NCI-H187 (cell line): ENCODE measurements at regions not wholly inside any gene's neighbourhood (a gene's known extent, or its start where the extent isn't known, plus 50 kb on each side); places are given as distances from the start of the nearest gene placed in this dataset.
A peak's percentile ranks its signal among the peaks of the same experiment; 100 is the strongest.

Experiments
- DNase-seq, 2 experiments: peaks; one replicate each; lab custom pipeline; 2025; lab: John Stamatoyannopoulos, UW

DNA sequence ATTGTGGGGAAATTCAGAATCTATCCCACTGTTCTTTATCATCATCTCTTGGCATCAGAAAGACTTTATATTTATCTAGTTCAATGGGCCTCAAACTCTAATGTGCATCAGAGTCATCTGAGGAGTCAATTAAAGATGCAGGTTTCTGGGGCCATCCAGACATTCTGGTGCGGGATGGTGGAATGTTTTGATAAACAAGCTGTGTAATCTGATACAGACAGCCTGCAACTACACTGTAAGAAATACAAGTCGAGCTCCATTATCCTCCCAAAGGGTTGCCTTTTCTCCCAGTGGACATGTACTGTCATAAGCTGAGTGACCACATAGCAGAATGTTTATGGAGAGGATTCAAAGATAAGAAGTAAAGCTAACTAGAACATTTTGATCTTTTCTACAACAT, 515.3 kb upstream of the DCC start:
- DNase-seq = no peak

DNA sequence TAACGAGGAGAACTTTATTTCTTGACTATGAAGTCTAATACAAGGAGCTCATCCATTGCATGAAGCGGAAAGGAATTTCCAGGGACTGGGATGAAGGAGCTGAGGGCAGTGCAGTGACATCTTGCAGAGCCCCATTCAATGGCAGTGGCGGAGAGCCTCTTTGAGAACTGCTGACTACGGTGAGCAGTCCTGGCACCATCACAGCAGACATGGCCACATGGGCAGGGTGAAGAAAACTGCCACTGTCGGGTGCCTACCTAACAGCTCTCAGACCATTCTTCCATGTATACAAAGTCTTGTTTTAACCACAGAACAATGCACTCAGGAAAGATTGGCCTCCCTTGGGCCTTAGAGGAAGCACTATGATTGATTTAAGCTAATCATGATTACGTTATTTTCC, 506.1 kb upstream of the DCC start:
- no peak for DNase-seq

DNA sequence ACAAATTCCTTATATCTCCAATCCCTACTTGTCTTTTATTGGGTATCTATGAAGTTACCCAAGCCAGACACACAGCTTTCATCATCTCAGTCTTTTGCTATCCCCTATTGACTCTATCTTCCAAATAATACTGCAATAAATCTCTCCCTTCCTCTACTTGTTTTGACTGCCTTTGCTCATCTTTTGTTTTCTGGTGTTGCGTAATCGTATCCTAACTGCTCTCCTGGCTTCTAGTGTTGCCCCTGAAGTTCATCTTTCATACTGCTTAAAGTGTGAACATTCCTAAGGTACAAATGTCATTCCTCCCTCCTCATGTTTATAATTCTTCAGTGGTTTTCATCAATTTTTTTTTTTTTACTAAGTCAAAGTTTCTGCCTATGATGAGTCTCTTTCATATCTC, 491.3 kb upstream of the DCC start:
- no peak for DNase-seq

DNA sequence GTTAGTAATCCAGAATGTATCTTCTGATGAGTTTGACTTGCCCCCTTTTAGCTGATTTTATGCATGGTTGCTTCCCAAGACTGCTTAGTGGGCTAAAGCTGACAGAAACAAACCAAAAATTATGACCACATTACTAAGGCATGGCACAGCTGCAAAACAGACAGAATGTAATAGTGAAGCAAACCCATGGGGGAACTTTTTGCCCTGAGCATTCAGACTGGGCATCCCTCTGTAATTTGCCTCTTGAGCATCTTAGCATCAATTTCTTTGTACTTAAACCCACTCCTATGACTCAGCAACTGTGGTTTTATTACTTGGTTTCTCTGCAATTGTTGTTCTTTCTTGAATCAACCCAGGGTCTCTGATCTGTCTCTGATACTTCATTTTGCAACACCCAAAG, 487.3 kb upstream of the DCC start:
- no peak for DNase-seq

DNA sequence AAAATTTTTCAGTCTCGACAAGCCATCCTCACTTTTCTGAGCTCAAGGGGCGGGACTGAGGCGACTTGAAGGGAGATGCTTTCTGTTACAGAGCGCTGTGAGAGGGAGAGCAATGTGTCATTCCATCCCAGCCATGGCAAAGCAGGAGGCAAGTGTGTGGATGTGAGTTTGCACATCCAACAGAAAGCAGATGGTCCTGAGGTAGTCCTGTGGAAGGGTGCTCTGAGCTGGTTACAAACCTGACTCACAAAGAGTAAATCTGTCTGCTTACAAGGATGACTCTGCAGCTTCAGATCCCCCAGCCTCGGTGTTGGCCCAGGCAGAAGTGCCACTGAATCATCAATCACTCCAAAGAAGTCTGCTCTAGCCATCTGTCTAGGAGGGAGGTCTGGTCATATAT, 482.0 kb upstream of the DCC start:
- DNase-seq = no peak

DNA sequence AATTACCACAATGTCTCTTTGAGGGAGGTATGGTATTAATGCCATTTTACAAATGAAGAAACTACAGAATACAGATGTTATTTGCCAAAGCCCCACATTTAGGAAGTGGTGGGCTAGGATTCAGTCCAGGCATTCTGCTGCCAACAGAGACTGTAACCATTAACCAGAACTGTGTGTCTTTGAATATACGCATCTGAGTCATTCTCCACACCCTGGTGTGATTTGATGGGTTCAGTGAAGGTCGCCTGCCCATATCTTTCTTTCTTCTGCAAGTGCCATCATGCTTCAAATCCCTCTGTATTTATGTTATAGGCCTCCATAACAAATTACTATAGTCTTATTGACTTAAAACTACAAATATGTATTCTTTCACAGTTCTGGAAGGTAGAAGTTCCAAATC, 479.0 kb upstream of the DCC start:
- no peak for DNase-seq

DNA sequence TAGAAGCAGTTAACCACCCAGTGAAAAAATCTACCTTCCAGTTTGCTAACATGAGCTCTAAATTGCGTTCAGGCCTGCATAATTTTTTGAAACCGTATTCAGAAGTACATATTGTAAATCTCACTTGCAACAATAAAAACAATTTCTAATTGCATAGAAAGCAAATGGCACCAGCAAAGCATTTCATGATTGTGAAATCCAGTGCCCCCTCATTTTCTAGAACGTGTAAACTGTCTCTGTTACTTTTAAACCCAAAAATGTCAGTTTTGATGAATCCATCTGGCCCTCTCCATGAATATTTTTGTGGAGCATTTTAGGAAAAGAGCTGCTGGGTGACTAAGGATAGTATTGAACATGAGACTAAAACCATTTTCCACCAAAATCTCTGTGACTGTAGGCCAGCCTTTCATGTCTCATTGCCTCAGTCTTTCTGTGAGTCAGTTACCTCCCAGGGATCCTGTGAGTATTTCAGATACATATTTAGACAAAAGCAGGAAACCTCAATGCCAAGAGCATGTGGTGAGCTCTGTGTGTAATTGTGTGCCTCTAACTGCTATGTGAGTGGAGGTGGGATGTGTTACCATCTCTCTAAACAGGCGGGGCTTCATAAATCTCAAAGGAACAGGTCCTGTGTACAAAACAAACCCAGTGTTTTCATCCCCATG, 477.8 kb upstream of the DCC start:
- no peak for DNase-seq

DNA sequence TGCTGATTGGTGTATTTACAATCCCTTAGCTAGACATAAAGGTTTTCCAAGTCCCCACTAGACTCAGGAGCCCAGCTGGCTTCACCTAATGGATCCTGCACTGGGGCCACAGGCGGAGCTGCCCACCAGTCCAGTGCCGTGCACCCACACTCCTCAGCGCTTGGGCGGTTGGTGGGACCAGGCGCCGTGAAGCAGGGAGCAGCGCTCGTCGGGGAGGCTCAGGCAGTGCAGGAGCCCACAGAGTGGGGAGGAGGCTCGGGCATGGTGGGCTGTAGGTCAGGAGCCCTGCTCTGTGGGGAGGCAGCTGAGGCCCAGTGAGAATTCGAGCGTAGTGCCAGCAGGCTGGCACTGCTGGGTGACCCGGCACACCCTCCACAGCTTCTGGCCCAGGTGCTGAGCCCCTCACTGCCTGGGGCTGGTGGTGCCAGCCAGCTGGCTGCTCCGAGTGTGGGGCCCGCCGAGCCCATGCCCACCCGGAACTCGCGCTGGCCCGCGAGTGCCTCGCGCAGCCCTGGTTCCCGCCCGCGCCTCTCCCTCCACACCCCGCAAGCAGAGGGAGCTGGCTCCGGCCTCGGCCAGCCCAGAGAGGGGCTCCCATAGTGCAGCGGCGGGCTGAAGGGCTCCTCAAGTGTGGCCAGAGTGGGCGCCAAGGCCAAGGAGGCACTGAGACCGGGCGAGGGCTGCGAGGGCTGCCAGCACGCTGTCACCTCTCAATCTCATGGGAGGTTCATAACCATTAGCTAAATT, 475.6 kb upstream of the DCC start:
- no peak for DNase-seq

DNA sequence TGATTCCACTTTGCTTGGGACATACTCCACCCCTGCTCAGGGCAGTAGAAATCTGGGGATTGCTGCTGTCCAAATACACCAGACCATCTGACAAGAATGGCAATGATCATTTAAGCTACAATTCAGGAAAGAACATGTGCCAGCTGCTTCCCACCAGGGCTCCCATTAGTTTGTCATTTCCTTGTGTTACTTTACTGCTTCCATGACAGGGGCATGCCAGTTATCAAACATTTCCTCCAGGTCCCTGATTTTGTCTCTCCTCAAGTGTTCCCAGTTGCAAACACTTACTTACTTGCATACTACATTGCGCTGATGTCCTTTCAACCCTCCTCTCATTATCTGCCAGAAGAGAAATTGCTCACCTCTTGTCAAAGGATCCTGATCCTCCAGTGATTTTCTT, 474.5 kb upstream of the DCC start:
- DNase-seq = no peak

DNA sequence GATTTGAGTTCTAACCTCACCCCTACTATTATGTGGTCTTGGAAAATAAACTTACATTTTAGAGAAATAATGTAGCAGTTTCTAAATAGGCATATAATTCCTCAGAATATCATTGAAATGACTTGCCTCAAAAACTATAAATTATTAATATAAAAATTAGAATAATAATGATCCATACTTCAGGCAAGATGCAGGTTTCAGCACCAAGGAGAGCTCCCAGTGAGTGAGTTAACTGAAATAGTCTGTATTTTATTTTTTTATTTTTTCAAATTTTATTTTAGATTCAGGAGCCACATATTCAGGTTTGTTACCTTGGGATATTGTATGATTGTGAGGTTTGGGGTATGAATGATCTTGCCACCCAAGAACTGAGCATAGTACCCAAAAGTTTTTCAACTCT, 472.2 kb upstream of the DCC start:
- DNase-seq = no peak

DNA sequence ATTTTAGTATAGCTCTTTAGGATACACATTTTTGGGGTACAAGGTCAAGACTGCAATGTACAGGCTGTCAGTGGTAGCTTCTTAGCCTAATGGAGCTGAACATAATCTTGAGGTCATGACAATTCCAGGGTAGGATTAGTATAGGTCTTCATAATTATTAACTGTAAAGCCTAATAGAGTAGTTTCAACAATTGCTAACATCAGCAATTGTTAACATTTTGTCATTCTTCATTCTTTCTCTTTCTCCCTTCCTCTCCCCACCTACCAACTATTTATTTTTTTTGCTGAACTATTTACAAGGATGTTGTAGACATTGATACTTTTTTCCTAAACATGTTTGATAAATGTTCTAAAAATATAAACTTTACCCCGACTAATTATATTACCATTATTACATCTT, 461.3 kb upstream of the DCC start:
- DNase-seq = no peak

DNA sequence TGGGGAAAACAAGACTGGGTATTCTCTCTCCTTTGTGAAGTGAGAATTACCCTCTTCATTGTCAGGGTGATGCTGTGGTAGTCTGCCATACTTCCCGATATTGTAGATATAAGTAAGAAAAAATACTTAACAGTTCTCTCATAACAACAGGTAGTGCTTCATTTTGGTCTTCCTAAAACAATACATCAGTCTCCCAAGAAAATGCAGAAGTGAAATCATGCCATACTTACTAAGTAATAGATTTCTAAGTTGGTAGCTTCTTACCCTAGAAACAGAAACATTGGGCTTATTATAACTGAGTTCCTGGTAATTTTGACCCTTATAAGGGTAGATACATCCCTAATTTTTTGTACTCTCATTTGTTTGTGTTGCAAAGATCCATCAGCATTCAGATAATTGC, 460.7 kb upstream of the DCC start:
- DNase-seq = no peak

DNA sequence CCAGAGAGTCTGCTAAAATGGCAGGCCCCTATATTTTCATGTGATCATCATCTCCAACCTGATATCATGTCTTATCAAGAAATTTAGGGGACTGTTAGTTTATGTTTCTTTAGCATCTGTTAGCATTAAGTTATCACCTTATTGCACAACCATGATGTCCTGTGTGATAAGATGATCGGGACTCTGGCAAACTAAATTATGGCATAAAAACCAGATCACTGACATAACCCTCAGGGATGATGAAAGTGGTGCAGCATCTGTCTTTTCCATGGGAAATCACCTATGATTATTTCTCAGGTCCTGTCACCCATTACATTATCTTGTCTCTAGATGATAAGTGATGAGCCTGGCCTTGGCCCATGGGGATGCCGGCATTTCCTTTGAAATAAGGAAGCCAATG, 458.6 kb upstream of the DCC start:
- no peak for DNase-seq

DNA sequence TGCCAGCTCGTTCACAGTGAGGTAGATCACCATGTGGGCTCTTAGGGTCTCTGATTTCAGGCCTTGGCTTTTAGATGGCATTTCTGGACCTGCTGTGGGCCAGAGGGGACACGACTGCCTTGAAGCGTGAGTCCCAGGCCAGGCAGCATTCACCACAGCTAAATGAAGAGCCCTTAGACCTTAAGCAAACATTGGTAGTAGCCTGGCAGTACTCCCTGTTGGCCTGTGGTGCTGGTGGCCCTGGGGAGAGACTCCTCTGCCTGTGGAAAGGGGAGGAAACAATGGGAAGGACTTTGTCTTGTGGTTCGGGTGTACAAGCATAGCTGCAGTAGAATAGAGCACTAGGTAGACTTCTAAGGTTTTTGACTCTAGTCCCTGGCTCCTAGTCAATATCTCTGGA, 456.0 kb upstream of the DCC start:
- no peak for DNase-seq

DNA sequence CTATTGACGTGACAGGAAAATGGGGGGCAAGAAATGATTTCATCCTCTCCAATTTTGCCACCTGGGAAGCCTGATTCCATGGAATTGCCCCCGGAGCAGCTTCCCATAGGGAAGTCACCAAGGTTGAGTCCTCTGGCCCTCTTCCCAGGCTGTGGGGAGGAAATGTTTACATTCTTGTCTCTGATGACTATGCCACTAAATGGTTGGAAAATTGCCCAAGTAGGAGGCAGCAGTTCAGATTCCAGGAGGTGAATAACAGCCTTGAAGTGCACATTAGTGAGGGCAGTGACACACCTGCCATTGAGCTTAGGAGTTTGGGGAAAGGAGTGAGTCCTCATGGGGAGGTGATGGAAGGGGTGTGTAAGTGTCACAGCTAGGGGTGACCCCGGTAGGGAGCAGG, 449.2 kb upstream of the DCC start:
- peak; percentile 24 to 42 for DNase-seq

DNA sequence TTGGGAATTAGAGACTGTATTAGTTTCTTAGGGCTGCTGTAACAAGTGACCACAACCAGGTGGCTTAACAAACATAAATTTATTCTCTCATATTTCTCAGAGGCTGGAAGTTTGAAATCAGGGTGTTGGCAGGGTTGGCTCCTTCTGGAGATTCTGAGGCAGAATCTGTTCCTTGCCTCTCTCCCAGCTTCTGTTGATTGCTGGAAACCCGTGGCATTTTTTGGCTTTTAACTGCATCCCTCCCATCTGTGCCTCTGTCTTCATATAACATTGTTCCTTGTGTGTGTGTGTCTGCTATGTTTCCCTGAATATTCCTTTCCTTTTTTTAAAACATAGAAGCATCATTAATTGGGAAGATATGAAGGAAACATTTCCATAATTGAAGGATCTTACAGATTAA, 448.1 kb upstream of the DCC start:
- DNase-seq = no peak

DNA sequence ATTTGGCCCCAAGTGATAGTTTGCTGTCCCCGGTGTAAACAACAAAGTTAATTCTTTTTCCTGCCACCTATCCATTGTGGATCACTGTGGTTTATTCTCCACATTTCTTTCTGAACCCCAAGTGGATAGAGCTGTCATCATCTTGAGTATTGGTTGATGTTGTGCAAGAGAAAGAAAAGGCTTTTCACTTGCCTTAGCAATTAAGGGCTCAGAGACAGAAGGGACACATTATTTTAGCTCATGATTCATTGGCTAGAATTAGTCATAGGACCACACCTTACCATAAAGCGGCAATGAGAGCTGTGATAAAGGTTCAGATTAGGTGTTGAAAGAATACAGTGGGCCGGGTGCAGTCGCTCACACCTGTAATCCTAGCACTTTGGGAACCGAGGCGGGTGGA, 442.1 kb upstream of the DCC start:
- DNase-seq = no peak

DNA sequence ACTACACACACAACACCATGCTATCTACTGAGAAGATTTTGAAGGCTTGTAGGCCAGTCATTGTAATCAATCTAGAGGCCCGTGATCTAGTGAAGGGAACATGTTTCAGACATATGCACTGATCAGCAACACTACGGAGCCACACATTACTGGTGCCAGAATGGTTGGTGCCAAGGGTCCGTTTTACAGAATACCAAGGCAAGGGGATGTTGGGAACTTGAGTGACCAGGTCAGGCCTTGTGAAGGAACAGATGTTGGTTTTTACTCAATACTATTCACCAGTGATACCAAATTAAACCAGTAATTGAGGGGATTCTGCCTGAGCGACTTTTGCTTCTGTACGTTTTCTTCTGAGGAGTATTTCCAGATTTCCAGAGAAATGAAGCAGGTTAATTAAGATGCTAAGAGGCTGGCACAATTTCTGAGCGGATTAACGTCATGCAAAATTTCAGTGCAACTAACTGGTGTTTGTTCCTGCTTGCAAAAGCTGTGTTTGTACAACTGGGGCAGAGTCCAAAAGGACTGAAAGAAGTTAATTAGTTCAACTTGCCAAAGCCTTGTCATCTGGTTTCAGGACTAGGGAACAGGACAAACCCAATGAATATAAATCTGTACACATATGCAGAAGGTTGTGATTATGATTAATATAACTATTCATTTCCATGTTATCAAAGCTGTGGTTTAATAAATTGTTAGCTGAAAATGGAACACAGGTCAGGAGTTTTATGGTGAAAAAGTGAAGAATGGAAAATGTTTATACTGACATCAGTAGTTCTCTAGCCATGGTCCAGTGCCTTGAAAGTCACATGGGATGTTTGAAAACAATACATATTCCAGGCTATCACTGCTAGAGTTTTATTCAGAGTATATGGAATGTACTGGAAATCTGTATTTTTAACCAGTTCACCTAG, 432.1 kb upstream of the DCC start:
- no peak for DNase-seq

DNA sequence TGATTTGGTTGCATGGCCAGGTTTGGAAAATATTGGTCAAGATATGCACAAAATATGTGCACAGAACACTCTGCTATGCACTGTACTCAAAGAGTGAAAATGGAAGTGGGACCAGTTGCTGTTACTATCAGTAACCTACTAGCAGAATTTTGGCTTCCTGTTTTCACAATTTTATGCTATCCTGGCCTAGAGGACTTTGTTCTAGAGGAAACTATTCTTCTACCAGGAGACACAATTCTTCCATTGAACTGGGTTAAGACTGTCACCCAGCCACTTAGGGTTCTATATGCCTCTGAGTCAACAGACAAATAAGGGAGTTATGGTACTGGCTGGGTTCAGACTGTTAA, 431.4 kb upstream of the DCC start:
- no peak for DNase-seq

DNA sequence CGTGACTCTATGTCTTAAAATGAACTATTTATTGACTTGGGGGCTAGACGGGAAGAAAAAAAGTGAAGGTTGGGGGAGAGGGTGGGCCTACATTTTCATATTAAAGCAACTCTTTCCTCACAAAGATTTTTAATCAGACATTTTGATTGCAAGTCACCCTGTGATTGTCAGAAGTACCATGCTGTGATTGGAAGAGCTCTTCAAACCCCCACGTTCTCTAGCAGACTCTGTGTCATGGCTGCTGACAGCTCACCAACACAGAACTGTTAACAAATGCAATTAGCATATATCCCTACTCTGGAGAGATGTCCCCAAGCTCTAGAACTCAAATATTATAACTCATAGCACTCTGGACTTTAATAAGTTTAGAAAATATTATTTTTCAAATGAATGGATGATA, 428.4 kb upstream of the DCC start:
- no peak for DNase-seq

DNA sequence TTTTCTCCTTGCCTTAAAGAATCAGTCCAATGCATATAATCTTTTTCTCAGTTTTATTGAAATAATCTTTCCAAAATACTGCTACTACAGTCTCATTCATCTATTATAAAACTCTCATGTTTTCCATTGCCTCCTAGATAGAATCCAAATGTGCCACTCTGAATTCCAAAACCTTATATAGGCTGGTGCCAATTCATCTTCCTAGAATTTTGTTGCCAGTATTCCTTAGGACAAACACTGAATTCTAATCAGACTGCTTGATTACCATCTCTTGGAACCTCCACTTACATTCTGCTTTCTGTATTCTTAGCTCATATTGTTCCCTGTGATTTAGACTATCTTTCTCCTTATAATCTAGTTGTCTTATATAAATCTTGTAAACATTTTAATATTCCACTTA, 427.6 kb upstream of the DCC start:
- no peak for DNase-seq

DNA sequence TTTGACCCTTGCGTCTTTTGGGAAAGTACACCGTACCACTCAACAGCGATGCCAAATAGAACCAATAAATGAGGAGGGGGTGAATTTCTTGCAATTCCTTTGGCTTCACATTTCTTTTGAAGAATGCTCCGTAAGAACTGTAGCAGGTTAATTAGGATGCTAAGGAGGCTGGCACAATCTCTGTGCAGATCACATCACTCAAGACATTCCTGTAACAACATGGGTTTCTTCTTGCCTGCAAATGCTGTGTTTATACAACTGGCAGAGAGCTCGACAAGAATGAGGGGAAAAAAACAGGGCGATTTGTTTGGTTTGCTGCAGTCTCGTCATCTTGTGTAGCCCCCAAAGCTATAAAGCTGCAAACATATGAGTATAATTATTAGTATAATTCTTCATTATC, 424.8 kb upstream of the DCC start:
- no peak for DNase-seq

DNA sequence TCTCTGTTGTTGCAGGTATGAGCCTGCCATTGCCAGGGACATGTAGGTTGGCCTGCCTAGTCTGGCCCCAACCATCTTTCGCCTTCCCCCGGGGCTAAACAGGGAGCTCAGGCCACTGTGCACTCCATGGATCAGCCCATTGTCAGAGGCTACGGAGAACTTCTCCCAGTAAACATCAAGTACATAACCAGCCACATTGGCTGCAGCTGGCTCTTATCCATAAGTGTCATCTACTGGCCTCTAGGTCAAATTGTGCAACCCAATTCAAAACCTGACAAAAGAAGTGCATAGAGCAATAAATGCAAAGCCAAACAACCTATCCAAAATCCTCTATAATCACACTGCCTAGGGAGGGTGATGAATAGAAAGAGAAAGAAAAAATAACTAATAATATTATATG, 418.1 kb upstream of the DCC start:
- DNase-seq = no peak
